Stimulated activated CD4-positive, alpha-beta T cell treated with anti-CD3 and anti-CD28 coated beads, Interleukin-1b, Interleukin-23, amount 100 ng/mL, for 24 hours (primary cell): ENCODE measurements at regions not wholly inside any gene's neighbourhood (a gene's known extent, or its start where the extent isn't known, plus 50 kb on each side); places are given as distances from the start of the nearest gene placed in this dataset.
"Not testable (repeated sequence)": the region's sequence is repeated elsewhere in the genome, so short reads cannot be mapped to it uniquely, and the experiment has no call there.

Experiments
- DNase-seq, 4 experiments: peaks; one replicate each; pipeline ENCODE4 v3.0.0-alpha.2; 2020; ENCODE audit warnings: low read depth in 4 of 4, low spot score in 1 of 4

GRCh38 chr12:97616946-97617345 lies 154.3 kb downstream of the RMST start:
- DNase-seq = no peak

- no peak for DNase-seq
Observed at GRCh38 chr12:97628962-97629361, 166.4 kb downstream of the RMST start.

GRCh38 chr12:97629382-97629781 lies 166.8 kb downstream of the RMST start:
- DNase-seq = no peak

GRCh38 chr12:97630356-97630755 lies 167.8 kb downstream of the RMST start:
- DNase-seq = no peak

- DNase-seq = no peak
Observed at GRCh38 chr12:97630875-97631274, 168.3 kb downstream of the RMST start.

- no peak for DNase-seq
Observed at GRCh38 chr12:97637770-97638169, 175.2 kb downstream of the RMST start.

- DNase-seq = no peak
Observed at GRCh38 chr12:97638739-97639138, 176.1 kb downstream of the RMST start.

- no peak for DNase-seq
Observed at GRCh38 chr12:97639702-97640101, 177.1 kb downstream of the RMST start.

GRCh38 chr12:97640826-97641225 lies 178.2 kb downstream of the RMST start:
- DNase-seq = no peak

GRCh38 chr12:97642911-97643310 lies 180.3 kb downstream of the RMST start:
- DNase-seq = no peak

- no peak for DNase-seq
Observed at GRCh38 chr12:97643924-97644323, 181.3 kb downstream of the RMST start.

- no peak for DNase-seq
Observed at GRCh38 chr12:97645726-97646125, 183.1 kb downstream of the RMST start.

- no peak for DNase-seq
Observed at GRCh38 chr12:97647142-97647541, 184.5 kb downstream of the RMST start.

- DNase-seq = no peak
Observed at GRCh38 chr12:97650242-97650641, 187.6 kb downstream of the RMST start.

GRCh38 chr12:97656548-97656947 lies 193.9 kb downstream of the RMST start:
- DNase-seq = not testable (repeated sequence)

- DNase-seq = no peak
Observed at GRCh38 chr12:97659117-97659880, 196.7 kb downstream of the RMST start.

GRCh38 chr12:97666263-97666662 lies 203.7 kb downstream of the RMST start:
- no peak for DNase-seq

GRCh38 chr12:97672870-97673269 lies 210.3 kb downstream of the RMST start:
- no peak for DNase-seq

- no peak for DNase-seq
Observed at GRCh38 chr12:97680751-97681150, 218.1 kb downstream of the RMST start.

GRCh38 chr12:97681612-97682504 lies 219.3 kb downstream of the RMST start:
- no peak for DNase-seq

GRCh38 chr12:97685360-97685759 lies 222.8 kb downstream of the RMST start:
- DNase-seq = no peak

- no peak for DNase-seq
Observed at GRCh38 chr12:97701901-97702300, 239.3 kb downstream of the RMST start.
